Sigmoid colon (tissue), 6 donors: ENCODE measurements at regions not wholly inside any gene's neighbourhood (a gene's known extent, or its start where the extent isn't known, plus 50 kb on each side); places are given as distances from the start of the nearest gene placed in this dataset.

Experiments
- DNase-seq: peaks from one replicate; pipeline ENCODE4 v3.0.0-alpha.2; 2019
- H3K27ac ChIP-seq, 4 donors: fragments of 200-600 bp; sonication (generic); one replicate each; pipeline ENCODE4 v1.5.1; 2016 to 2019; ENCODE audit warnings: mild to moderate bottlenecking in 1 of 4
- H3K27me3 ChIP-seq, 3 donors: fragments of 200-600 bp; sonication (generic); one replicate each; pipeline ENCODE4 v1.5.1; 2019; ENCODE audit warnings: mild to moderate bottlenecking in 1 of 3
- H3K36me3 ChIP-seq, 4 donors: fragments of 200-600 bp; sonication (generic); one replicate each; pipeline ENCODE4 v1.5.1; 2016 to 2019
- H3K4me1 ChIP-seq, 4 donors: fragments of 200-600 bp; sonication (generic); one replicate each; pipeline ENCODE4 v1.5.1; 2017 to 2019
- H3K4me3 ChIP-seq, 4 donors: fragments of 200-600 bp; sonication (generic); one replicate each; pipeline ENCODE4 v1.5.1; 2017 to 2019; ENCODE audit warnings: mild to moderate bottlenecking in 2 of 4, moderate library complexity in 1 of 4
- H3K9me3 ChIP-seq, 4 donors: fragments of 200-600 bp in 3 of 4; sonication (generic) in 3 of 4; one replicate each; pipeline versions ENCODE4 v1.5.1 to v1.6.1; 2013 to 2019
- CTCF ChIP-seq, 4 experiments: fragments of 450-650 bp in 3 of 4; fragments of 200-600 bp in 1 of 4; IDR thresholded peaks; one replicate each; pipeline ENCODE4 v1.5.1; 2016 to 2019; ENCODE audit warnings: antibody characterized with exemption in 4 of 4, mild to moderate bottlenecking in 3 of 4, moderate library complexity in 2 of 4
- EP300 ChIP-seq, 4 donors: sonication (generic); formaldehyde crosslinking; IDR thresholded peaks; one replicate each; pipeline ENCODE4 v1.6.1; 2017; ENCODE audit warnings: antibody characterized with exemption in 4 of 4
- POLR2A ChIP-seq, 2 donors: fragments of 450-650 bp; IDR thresholded peaks; one replicate each; pipeline ENCODE4 v1.6.1; 2016; ENCODE audit warnings: antibody characterized with exemption in 2 of 2, mild to moderate bottlenecking in 2 of 2, moderate library complexity in 2 of 2
- POLR2AphosphoS5 ChIP-seq, 4 donors: sonication (generic); formaldehyde crosslinking; IDR thresholded peaks; one replicate each; pipeline ENCODE4 v1.6.1; 2017; ENCODE audit warnings: antibody characterized with exemption in 4 of 4
- WGBS, 2 donors: extraction: QIAGEN DNeasy Blood & Tissue Kit; methylation state at CpG; one replicate each; pipeline ENCODE4 v1.1.7; 2013; 5-methylcytosine and 5-hydroxymethylcytosine counted together
- intact Hi-C: fragments of 100-400 bp; cut with DNase I; formaldehyde crosslinking; loops from one replicate; pipeline ENCODE4 v1.15.1; 2023
- donor health status: healthy with polysubstance abuse.
- donor health status: healthy.

GRCh38 chr1:221633841-221634409, 108.0 kb downstream of the DUSP10 start:
- WGBS, 2 donors = 77 to 88% methylated on average over 5 of the region's 5 CpGs
- intact Hi-C loops = no loop called here
- Histone ChIP-seq H3K9me3 (no peaks in the 10 kb centered on the region), H3K27me3 (no peaks in the 10 kb centered on the region), H3K27ac (no peak overlapping the region), H3K4me1 (peaks cover 0 to 10% (median 3%) of the 10 kb centered on the region in 4 donors), H3K36me3 (no peaks in the 10 kb centered on the region), H3K4me3 (no peak overlapping the region)
- TF ChIP-seq CTCF (IDR thresholded peaks at IDR 0.05) (no peak), POLR2AphosphoS5 (IDR thresholded peaks at IDR 0.05) (no peak), EP300 (IDR thresholded peaks at IDR 0.05) (no peak), POLR2A (IDR thresholded peaks at IDR 0.05) (no peak)
- DNase-seq = no peak

- intact Hi-C loops = no loop called here
- no peaks in the 10 kb centered on the region for H3K27me3 ChIP-seq
- peaks cover 0 to 10% (median 3%) of the 10 kb centered on the region in 4 donors for H3K4me1 ChIP-seq
- no peaks in the 10 kb centered on the region for H3K36me3 ChIP-seq
- no peak overlapping the region for H3K4me3 ChIP-seq
- no peak for DNase-seq
- 35 to 63% methylated on average over 2 of the region's 2 CpGs for WGBS, 2 donors
- H3K9me3 ChIP-seq = no peaks in the 10 kb centered on the region
- H3K27ac ChIP-seq = no peak overlapping the region
- TF ChIP-seq EP300 (IDR thresholded peaks at IDR 0.05) (no peak), POLR2A (IDR thresholded peaks at IDR 0.05) (no peak), POLR2AphosphoS5 (IDR thresholded peaks at IDR 0.05) (no peak), CTCF (IDR thresholded peaks at IDR 0.05) (no peak)
Measured at GRCh38 chr1:221634606-221635005, 107.3 kb downstream of the DUSP10 start.

- H3K4me3 ChIP-seq = no peak overlapping the region
- peaks cover 0 to 10% (median 3%) of the 10 kb centered on the region in 4 donors for H3K4me1 ChIP-seq
- H3K9me3 ChIP-seq = no peaks in the 10 kb centered on the region
- no peak for DNase-seq
- WGBS, 2 donors = 87 to 91% methylated on average over 2 of the region's 2 CpGs
- no peak for TF ChIP-seq EP300 (IDR thresholded peaks at IDR 0.05)
- no peak for TF ChIP-seq CTCF (IDR thresholded peaks at IDR 0.05)
- no peak for TF ChIP-seq POLR2AphosphoS5 (IDR thresholded peaks at IDR 0.05)
- TF ChIP-seq POLR2A (IDR thresholded peaks at IDR 0.05) = no peak
- H3K36me3 ChIP-seq = no peaks in the 10 kb centered on the region
- no peaks in the 10 kb centered on the region for H3K27me3 ChIP-seq
- intact Hi-C loops = no loop called here
- H3K27ac ChIP-seq = no peak overlapping the region
Measured at GRCh38 chr1:221635305-221635704, 106.6 kb downstream of the DUSP10 start.

- intact Hi-C loops = no loop called here
- TF ChIP-seq CTCF (IDR thresholded peaks at IDR 0.05) = no peak
- Histone ChIP-seq H3K36me3 (no peaks in the 10 kb centered on the region), H3K4me3 (no peak overlapping the region), H3K27ac (no peak overlapping the region), H3K9me3 (no peaks in the 10 kb centered on the region), H3K27me3 (no peaks in the 10 kb centered on the region), H3K4me1 (peaks cover 0 to 10% (median 3%) of the 10 kb centered on the region in 4 donors)
- 58 to 90% methylated on average over 3 of the region's 3 CpGs for WGBS, 2 donors
- DNase-seq = no peak
Measured at GRCh38 chr1:221636096-221636495, 105.8 kb downstream of the DUSP10 start.

- 59 to 84% methylated on average over 3 of the region's 3 CpGs for WGBS, 2 donors
- intact Hi-C loops = no loop called here
- peaks cover 0 to 10% (median 3%) of the 10 kb centered on the region in 4 donors for H3K4me1 ChIP-seq
- H3K27me3 ChIP-seq = no peaks in the 10 kb centered on the region
- no peak overlapping the region for H3K4me3 ChIP-seq
- no peaks in the 10 kb centered on the region for H3K36me3 ChIP-seq
- TF ChIP-seq POLR2AphosphoS5 (IDR thresholded peaks at IDR 0.05) (no peak), EP300 (IDR thresholded peaks at IDR 0.05) (no peak), CTCF (IDR thresholded peaks at IDR 0.05) (no peak), POLR2A (IDR thresholded peaks at IDR 0.05) (no peak)
- H3K9me3 ChIP-seq = no peaks in the 10 kb centered on the region
- DNase-seq = no peak
- H3K27ac ChIP-seq = no peak overlapping the region
Measured at GRCh38 chr1:221636967-221637366, 104.9 kb downstream of the DUSP10 start.
